Activated CD8-positive, alpha-beta memory T cell treated with anti-CD3 and anti-CD28 coated beads for 48 hours (primary cell): ENCODE measurements at regions not wholly inside any gene's neighbourhood (a gene's known extent, or its start where the extent isn't known, plus 50 kb on each side); places are given as distances from the start of the nearest gene placed in this dataset.
"Not testable (repeated sequence)": the region's sequence is repeated elsewhere in the genome, so short reads cannot be mapped to it uniquely, and the experiment has no call there.

Source experiments
- DNase-seq, 3 experiments: peaks; one replicate each; pipeline ENCODE4 v3.0.0-alpha.2; 2020; ENCODE audit warnings: low read depth in 2 of 3, low spot score in 2 of 3

DNA sequence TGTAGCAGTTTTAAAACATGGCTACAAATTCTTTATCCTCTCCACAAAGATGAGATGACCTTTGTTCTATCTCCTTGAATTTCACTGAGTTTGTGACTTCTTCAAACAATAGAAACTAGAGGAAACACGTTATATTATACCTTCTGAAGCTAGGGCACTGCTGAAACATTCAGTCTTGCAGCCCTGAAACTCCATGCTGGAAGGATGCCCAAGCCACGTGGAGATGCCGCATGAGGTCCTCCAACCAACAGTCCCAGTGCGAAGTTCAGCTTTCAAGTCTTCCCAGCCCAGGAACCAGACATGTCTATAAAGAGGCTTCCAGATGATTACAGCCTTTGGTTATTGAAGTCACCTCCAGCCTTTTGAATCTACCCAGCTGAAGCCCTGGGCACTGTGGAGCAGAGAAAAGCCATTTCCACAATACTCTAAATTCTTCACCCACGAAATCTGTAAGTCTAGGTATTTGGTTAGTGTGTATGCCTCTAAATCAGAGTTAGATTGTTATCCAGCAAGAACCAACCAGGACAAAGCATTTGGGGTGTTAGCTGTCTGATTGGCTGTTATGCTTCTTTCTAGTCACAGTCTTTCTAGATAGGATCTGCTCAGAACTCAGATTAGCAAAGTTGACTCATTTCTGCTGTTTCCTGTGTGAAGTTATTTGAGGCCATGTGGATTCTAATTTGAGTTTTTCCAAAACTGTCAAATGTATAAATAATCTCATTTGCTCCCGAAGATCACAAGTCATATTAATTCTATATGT, 186.5 kb upstream of the TMEM72 start:
- DNase-seq, result no peak

DNA sequence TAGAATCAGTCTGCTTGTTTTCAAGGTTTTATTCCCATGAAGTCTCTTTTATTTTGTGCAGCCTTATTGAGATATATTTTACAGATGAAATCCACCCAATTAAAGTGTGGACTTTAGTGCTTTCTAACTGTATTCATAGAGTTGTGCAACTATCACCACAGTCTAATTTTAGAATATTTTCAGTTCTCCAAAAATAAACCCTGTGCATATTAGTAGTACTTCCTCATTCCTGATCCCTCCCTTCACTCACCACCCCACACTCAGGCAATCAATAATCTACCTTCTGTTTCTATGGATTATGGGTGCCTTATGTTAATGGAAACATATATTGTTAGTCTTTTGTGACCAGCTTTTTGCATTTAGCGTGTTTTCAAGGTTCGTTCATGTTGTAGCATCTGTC, 185.7 kb upstream of the TMEM72 start:
- DNase-seq, result no peak

DNA sequence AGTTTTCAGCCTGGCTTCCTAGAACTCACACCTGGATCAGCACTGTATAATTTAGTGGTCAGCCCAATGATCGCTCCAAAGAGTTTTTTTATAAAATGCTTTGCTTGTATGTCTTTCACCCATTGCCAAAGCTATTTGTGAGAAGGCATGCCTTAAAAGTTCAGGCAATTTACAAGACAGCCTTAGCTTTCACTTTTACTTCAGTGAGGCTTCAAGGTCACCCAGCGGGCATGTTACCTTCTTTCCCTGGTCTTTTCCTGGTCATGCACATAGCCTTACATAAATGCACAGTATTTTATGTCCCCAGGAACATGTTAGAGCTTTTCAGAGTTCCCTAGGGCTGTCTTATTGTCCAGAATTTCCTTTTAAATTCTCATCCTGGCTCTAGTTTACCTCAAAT, 179.9 kb upstream of the TMEM72 start:
- DNase-seq, result no peak

DNA sequence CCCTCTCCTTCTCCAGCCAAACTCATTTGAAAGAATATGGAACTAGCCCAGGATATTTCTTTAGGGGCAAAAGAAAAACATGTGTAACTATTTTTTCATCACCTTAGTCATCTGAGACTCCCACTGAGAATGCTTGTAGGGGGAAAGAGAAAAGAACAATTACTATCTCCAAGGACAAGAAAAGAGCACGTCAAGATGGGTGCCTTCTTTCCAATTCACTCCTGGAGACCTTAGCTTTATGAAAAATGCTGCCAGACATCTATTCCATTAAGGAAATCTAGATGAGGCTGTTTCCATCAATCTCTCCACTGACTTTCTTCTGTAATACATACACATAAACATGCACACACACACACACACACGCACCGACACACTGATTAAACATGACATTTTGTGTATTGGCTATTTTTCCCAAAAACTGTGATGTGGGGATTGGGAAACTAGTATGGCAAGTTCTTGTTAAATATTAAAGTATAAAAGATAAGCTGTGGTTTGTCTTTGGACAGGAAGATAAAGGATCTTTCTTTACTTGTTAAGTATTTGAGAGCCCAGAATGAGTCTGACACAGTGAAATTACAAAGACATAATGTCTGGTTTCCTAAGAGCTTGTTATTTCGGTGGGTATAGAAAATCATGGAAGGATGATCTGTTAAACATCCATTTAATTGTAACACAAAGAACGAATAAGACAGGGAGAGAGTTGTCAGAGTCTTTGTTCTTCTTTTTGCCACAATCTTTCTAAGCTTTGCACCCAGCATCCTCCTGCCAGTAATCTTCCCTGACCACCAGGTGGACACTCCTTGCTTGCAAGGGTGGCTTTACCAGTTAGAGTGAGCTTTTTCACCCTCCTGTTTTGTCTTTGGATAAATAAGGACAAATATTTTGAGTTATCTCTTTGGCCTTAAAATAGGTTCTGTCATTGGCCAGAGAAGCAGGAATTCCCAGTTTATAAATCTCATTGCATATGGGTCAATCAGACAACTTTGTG, 177.3 kb upstream of the TMEM72 start:
- DNase-seq, result no peak

DNA sequence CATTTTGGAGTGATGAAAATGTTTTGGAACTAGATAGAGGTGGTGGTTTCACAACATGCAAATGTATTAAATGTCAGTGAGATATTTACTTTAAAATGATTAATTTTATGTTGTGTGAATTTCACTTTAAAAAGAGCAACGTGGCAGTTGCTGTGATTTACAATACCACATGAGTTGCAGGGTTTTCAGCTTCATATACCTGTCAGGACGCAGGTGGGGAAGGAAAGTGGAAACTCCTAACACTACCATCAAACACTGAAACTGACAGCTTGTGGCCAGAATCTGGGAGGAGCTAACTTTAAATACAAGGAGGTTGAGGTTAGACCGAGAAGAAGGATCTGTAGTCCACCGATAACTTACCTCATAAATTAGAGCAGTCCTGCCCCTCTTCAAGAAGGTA, 168.9 kb upstream of the TMEM72 start:
- no peak for DNase-seq

DNA sequence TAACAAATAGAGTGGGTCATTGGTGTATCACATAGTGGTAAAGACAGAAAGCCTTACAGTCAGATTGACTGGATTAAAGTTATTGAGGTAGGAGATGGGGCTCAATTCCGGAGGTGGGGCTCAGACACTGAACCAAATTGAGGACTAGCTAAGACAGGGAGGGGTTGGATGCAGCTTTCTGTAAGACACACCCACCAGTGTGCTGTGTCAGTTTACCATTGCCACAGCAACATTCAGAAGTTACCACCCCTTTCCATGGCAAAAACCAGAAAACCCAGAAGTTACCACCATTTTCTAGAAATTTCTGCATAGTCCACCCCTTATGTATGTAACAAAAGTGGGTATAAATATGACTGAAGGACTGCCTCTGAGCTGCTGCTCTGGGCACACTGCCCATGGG, 167.6 kb upstream of the TMEM72 start:
- no peak for DNase-seq

DNA sequence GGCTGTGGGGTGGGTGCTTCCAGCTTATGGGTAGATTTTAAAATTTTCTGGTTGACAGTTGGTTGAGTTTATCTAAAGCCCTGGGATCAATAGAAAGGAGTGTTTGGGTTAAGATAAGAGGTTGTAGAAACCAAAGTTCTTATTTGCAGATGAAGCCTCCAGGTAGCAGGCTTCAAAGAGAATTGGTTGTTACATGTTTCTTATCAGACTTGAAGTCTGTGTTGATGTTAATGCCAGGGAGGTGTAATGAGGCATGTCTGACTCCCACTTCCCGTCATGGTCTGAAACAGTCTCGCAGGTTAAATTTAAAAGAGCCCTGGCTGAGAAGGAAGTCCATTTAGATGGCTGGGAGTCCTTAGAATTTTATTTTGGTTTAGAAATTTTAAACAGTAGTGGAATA, 165.2 kb upstream of the TMEM72 start:
- no peak for DNase-seq

DNA sequence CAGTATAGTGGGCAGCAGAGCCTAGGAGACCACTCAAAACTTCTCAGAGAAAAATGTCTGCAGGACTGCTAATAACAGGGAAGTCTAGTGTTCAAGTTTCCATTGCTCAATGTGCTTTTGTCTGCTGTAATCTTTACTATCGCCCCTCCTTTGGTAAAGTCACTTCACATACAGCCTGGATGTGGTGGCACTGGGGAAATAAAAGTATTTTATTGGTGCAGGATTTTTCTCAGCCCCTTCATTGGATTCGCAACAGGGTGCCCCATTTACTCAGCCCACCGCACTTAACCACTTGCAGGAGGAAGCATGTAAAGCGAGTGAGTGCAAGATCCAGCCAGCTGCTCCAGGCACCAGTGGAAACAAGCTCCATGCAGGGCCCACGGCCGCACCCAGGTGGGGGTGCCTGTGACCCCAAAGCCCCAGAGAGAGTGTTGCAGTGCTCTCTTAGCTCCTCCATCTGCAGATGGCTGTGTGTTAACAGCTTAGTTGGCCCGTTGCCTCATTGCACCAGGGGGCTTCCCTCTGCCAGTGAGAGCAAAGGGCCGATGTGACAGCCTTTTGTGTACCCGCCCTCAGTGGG, 163.5 kb upstream of the TMEM72 start:
- DNase-seq, result no peak

DNA sequence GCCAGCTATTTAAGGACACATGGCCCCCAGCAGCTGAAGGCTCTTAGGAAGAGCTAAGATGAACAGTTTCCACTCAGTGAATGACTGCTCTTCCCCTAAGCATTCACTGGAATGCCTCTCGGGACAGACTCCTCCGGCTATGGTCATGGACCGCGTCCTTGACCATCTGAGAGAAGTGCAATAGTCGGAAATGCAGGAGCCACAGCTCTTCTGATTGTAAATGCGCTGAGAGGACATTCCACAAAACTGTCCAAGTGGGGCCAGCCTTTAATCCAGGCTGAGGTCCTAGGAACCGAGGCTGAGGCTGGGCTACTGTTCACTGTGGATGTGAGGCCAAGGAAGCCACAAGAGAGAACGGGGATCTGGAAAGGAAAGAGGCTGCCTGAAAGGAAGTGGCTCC, 162.0 kb upstream of the TMEM72 start:
- no peak for DNase-seq

DNA sequence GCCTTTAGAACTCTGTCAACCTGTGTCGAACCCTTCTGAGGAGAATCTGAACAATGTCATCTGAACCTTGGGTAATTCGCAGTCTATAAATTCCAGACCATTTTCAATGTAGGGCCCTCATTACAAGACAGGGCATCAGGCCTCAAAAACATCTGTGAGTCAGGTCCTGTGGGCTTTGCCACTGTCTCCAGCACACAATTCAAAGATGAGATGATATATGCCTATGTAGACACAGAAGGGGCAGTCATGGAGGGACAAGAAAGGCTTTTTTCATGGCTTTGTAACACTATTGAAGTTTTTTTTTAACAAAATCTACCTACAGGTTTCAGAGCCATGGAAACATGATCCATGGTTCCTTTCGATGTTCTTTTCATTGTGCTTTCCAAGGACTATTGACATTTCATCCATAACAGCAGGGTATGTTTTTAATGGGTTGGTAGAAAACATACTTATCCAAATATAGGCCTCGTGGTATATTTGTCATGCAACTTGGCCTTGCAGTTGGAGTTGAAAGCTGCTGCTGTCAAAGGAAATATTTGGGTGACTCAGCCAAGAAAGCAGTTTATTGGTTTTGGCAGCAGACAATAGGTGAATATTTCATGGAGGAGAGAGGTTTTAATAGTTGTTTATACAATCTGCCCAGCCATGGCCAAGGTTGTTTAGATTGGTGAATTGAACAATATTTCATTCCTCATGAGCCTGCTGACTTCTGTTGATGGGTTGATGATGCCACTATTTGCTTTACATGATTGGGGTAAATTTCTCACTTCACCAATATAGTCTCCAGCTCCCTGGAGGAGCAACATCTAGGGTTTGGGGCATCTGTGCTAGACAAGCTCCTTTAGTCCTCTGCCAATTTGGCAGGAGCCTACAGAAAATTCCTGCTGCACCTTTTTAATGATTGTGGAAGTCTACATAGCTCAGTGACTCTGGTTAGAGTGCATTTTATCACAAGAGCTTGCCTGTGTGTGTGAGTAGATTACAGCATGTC, 158.4 kb upstream of the TMEM72 start:
- DNase-seq, result no peak

DNA sequence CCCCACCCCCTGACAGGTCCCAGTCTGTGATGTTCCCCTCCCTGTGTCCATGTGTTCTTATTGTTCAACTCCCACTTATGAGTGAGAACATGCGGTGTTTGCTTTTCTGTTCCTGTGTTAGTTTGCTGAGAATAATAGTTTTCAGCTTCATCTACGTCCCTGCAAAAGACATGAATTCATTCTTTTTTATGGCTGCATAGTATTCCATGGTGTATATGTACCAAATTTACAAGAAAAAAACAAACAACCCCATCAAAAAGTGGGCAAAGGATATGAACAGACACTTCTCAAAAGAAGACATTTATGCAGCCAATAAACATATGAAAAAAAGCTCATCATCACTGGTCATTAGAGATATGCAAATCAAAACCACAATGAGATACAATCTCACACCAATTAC, 156.8 kb upstream of the TMEM72 start:
- DNase-seq, result not testable (repeated sequence)

DNA sequence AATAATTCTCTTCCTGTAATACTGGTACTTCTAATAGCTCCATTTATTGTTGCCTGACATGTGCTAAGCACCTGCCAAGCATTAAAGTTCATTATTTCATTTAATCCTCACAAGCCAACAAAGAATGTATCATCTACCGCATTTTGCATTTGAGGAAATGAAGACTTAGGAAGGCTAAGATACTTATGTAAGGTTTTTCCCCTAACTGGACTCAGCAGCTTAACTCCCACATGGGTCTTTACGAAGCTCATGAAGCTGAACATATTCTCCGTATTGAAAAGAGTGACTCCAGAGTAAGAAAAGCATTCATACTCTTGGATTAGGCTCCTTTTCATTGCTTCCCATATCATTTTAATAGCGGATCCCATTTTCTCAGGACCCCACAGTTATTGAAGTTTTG, 155.7 kb upstream of the TMEM72 start:
- no peak for DNase-seq

DNA sequence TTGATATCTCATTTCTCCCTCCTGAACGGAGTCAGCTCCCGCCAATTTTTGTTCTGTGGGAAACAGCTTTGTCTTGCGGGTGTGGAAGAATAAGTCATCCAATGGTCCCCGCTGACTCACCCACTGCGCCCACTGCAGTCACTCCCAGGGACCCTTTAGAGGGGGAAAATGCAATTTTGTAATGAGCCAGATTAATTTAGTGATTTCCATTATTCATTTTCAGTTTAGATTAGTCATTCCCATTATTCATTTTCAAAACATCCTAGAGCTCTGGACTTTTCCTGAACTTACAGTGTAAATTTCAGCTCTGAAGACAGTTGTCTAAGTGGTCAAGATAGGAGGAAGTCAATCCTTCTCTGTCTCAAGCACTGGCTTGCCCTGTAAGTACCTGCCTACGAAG, 154.9 kb upstream of the TMEM72 start:
- DNase-seq, result no peak

DNA sequence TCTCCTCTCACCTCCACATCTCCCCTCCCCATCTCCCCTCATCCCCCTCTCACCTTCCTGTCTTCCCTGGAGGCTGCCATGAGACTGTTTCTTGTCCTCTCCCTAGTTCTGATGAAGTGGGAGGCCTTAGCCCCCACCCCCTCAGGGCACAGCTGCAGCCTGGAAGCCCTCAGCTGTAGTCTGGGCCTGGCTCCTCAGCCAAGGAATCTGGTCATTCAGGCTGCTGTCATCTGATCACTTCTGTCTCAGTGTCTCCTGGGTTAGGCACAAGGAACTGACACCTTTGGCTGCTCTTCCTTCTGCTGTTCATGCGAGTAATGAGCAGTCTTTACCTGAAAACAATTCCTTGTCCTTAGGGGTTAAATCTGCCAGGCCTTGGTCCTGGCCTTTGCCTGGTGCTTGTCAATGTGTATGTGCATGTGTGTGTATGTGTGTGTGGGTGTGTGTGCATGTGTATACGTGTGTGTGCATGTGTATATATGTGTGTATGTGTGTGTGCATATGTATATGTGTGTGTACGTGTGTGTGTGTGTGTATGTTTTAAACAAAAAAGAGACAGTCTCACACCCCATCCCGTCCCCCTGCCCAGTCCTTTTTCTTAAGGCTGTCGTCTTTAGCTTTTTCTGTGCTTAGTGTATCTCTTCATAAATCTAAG, 153.5 kb upstream of the TMEM72 start:
- no peak for DNase-seq

DNA sequence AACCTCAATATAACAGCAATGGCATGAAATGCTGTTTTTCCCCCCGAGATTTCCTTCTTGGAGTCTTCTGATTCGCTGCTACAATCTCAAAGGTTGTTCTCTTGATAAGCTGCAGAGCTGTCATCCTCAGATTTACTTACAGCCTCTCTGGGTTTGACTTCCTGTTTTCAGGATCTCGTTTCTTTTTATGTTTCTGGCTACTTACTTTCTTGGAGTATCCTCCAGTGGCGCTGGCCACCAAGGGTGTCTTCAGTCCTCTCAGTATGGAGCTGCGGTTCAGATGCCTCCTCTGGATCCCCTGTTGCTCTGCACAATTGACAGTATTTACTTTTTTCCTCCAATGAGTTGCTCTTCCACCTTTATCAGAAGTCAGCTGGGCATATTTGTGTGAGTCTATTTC, 152.0 kb upstream of the TMEM72 start:
- DNase-seq, result no peak

DNA sequence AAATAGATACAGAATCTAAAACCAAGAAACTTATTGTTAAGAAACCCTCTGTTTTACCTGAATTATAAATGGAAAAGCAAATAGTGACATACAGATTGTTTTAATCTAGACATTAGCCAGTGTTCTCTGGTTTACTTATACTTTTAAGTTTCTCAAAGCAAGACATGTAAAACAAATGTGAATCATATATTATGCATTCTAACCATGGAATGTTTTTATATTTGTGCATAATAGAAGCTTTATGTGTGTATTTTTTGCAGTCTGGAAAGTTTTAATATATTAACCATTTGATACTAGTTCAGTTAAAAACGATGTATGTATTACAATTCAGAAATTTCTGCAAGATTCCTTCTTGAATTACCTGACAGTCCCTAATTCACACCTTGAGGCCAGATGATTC, 150.6 kb upstream of the TMEM72 start:
- no peak for DNase-seq

DNA sequence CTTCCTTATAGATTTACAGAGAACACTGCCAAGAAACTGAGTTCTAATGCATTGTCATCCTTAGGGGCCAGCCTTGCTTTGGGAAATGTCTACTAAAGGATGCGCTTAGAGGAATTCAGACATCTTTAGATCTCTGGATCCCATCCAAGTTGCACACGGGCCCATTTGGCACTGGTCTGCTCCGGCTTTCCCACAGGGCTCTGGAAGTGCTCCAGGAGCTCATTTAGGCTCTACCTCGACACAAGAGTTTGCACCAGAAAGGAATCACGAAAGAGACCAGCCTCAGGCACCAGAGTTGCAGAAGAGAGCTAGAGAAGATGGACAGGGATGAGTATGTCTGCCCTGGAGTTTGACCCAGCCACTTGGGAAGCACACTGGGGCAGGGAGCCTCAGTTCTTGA, 150.1 kb upstream of the TMEM72 start:
- no peak for DNase-seq

DNA sequence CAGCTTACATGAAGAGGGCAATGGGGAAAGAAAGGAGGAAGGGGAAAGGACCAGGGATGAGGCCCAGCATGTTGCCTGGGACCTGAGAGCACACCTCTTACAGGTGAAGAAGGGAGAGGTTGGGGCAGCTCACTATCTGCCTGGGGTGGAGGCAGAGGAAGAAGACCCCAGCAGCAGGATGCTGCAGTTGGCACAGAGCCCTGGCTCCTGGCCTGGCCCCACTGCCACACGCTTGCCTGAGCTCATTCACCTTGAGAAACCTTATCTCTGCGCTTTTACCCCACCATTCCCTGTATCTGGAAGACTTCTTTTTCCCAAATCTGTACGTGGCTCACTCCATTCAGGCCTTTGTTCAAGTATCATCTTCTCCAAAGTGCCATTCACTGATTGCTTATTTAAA, 147.8 kb upstream of the TMEM72 start:
- DNase-seq, result no peak

DNA sequence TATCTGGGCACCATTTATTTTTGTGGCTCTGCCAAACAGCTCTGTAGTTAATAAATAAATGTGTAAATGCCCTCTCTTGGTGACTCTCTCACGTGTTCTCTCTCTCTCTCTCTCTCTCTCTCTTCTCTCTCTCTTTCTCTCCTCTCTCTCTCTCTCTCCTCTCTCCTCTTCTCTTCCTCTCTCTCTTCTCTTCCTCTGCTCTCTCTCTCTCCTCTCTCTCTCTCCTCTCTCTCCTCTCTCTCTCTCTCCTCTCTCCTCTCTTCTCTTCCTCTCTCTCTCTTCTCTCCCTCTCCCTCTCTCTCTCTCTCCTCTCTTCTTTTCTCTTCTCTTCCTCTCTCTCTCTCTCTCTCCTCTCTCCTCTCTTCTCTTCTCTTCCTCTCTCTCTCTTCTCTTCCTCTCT, 145.8 kb upstream of the TMEM72 start:
- no peak for DNase-seq

DNA sequence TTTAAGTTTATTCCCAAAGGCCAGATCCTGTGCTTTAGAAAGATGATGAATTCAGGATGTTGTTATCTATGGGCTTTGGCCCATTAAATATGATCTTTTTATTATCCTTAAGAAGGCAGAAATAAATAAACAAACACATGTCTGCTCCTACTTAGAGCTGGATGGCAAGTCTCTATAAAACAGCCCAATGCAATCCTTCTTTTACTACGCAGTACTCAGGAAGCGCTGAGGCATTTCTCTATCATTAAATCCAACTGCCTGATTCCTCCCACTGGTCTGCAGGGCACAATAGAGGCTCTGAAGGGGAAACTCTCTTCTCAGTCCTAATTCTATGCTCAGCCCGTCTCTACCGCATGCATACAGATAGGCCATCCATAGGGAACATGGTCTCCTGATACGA, 144.5 kb upstream of the TMEM72 start:
- DNase-seq, result no peak
